ENCODE measurements at regions not wholly inside any gene's neighbourhood (a gene's known extent, or its start where the extent isn't known, plus 50 kb on each side); places are given as distances from the start of the nearest gene placed in this dataset.
"Not testable (repeated sequence)": the region's sequence is repeated elsewhere in the genome, so short reads cannot be mapped to it uniquely, and the experiment has no call there.

GRCh38 chr6:155883741-155884140, 428.1 kb upstream of the NOX3 start:
- no peak for DNase-seq

GRCh38 chr6:155883334-155883731, 427.7 kb upstream of the NOX3 start:
- DNase-seq, result no peak

DNA sequence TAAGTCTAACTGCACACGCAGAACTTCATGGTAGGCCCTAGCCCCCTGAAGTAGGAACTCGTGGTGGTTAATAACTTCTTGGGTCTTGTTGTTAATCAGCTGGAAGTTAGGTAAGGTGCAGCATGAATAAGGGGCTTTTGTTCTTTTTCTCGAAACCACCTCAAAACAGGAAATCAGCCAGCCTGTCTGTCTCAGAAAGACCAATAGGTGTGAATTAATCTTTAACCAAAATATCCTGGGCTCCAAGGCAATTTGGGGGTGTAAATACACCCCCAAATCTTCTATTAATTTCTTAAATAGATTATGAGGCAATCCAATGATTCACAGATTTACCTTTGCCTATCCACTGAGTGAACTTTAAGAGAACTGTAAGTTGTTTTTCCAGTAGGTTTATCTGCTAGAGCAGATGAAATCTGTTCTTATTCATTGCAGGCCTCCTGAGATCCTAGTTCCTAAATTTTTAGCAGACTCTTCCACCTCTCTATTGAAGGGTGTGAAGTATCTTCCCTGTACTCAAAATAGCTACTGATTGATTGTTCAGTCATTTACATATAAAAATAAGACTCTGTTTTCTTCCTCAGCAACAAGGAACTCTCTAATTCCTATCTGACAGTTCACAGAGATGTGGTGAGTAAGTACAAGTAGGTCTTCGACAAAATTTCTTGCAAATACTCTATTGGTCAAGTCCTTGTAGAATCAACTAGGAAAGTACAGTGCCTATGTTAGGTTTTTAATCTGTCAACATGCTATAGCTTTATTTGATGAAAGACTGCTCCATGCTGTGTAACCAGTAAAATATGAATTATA, 427.1 kb upstream of the NOX3 start:
- no peak for DNase-seq

GRCh38 chr6:155881826-155882526, 426.3 kb upstream of the NOX3 start:
- no peak for DNase-seq

- no peak for DNase-seq
Measured at GRCh38 chr6:155880900-155881299, 425.3 kb upstream of the NOX3 start.

GRCh38 chr6:155872961-155873360, 417.3 kb upstream of the NOX3 start:
- no peak for DNase-seq

DNA sequence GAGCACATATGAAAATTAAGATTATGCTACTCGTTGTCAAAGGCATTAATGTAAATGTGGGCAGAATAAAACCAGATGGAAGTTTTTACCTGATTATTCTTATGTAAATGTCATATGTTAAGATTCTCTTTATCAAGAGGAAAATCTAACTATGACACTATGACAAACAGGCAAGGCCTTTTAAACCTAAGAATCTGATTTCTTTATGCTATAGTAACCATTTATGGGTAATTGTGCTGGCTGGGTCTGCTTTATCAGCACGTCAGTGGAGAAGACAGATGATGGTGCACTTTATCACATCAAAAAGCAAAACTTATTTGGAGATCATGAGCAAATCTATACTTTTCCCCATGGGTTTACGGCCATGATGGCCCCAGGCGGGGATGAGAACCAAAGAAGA, 412.0 kb upstream of the NOX3 start:
- DNase-seq, result no peak

DNA sequence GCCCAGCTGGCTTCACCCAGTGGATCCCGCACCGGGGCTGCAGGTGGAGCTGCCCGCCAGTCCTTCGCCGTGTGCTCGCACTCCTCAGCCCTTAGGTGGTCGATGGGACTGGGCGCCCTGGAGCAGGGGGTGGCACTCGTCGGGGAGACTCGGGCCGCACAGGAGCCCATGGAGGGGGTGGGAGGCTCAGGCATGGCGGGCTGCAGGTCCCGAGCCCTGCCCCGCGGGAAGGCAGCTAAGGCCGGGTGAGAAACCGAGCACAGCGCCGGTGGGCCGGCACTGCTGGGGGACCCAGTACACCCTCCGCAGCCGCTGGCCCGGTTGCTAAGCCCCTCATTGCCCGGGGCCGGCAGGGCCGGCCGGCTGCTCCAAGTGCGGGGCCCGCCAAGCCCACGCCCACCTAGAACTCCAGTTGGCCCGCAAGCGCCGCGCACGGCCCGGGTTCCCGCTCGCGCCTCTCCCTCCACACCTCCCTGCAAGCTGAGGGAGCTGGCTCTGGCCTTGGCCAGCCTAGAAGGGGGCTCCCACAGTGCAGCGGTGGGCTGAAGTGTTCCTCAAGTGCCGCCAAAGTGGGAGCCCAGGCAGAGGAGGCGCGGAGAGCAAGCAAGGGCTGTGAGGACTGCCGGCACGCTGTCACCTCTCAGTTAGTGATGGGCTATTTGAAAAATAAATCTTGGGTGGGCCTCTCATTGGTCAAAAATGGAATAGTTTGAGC, 411.2 kb upstream of the NOX3 start:
- not testable (repeated sequence) for DNase-seq

GRCh38 chr6:155861821-155862220, 406.2 kb upstream of the NOX3 start:
- no peak for DNase-seq

- DNase-seq, result not testable (repeated sequence)
Measured at GRCh38 chr6:155858906-155859305, 403.3 kb upstream of the NOX3 start.

DNA sequence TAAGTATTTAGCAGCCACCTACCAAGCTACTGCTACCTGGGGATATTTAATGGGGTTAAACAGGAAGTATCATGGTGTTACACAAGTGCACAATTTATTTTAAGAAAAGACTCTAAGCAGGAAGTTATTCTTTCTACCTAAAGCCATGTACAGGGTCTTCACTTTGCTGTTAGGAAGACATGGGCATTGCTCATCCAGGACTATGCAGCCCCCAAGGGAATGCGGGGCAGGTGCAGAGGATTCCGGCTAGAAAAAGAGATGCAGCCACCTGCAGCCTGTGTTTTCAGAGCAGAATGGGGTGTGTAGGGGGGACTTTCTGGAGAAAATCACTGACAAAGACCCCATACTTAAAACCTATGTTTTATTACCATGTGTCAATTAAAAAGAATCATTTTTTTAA, 399.1 kb upstream of the NOX3 start:
- DNase-seq, result no peak

GRCh38 chr6:155853011-155853410, 397.4 kb upstream of the NOX3 start:
- DNase-seq, result no peak

GRCh38 chr6:155850408-155850841, 394.8 kb upstream of the NOX3 start:
- DNase-seq, result no peak

DNA sequence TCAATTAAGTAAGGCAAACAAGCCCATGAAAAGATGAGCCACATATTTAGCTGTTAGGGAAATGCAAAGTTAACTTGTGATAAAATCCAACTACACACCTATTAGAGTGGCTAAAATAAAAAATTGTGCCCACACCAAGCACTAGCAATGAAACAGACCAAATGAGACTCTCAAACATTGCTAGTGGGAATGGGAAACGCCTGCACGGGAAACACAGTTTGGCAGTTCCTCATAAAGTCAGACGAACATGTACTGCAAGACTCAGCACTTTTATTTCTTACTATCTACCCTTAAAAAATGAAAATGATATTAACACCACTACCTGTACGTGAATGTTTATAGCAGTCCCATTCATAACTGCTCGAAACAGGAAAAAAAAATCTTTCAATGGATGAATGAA, 392.1 kb upstream of the NOX3 start:
- DNase-seq, result no peak

GRCh38 chr6:155837474-155837873, 381.8 kb upstream of the NOX3 start:
- DNase-seq, result no peak

DNA sequence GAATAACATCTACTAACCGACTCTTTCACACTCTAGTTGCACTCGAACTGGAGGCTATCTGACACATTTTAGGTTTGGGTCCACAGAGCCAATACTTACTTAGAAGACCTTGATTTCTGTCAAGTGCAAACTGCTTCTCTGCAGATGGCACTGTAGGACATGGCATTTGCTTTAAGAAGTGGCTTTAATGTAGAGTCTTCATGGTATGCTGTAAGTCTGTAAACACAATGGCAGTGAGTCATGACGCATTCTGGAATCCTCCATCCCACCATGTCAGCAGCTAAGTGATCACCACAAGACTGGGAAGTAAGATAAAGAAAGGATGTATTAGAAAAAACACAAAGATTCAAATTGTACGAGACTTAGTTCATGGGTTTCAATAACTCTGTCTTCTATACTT, 377.0 kb upstream of the NOX3 start:
- DNase-seq, result no peak

DNA sequence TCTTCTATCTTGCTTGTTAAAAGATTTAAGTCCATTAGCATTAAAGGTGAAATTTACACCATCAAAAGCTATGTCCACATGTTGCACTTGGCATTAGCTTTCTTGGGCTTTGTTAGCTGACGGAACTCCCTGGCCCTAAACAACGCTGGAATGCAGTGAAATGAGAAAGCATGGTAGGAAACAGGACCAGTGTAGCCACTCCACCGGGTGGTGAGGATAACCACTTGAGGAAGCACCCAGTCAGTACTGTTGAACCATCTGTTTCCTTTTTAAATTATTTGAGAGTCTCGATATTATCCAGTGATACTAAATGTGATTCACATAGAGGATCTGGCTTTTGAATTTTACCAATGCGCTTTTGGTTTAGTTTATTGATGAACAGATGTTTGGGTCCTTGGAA, 374.9 kb upstream of the NOX3 start:
- no peak for DNase-seq

- no peak for DNase-seq
Measured at GRCh38 chr6:155829646-155830045, 374.0 kb upstream of the NOX3 start.

- no peak for DNase-seq
Measured at GRCh38 chr6:155828989-155829388, 373.4 kb upstream of the NOX3 start.

GRCh38 chr6:155818698-155819097, 363.1 kb upstream of the NOX3 start:
- DNase-seq, result no peak

GRCh38 chr6:155813548-155813947, 357.9 kb upstream of the NOX3 start:
- DNase-seq, result no peak

- no peak for DNase-seq
Measured at GRCh38 chr6:155807243-155807642, 351.6 kb upstream of the NOX3 start.

DNA sequence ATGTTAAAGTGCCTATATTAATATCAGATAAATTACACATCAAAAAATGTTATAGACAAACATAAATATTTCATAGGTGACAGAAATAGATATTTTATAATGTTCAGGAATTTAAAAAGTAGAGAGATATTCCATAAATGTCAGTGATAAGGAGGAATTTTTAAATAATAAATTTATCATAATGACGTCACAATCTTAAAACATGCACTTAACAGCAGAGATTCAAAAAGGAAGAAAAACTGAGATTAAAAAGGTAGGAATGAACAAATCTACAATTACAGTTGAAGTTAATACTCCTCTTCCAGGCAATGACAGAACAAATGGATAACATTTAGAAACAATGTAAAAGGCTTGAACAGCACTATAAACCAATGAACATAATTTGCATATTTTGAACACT, 345.4 kb upstream of the NOX3 start:
- no peak for DNase-seq

DNA sequence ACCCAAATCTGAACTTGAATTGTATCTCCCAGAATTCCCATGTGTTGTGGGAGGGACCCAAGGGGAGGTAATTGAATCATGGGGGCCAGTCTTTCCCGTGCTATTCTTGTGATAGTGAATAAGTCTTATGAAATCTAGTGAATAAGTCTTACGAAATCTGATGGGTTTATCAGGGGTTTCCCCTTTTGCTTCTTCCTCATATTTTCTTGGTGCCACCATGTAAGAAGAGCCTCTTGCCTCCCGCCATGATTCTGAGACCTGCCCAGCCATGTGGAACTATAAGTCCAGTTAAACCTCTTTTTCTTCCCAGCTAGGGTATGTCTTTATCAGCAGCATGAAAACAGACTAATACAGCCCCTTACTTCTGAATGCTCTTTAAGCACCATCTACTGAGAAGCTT, 343.2 kb upstream of the NOX3 start:
- not testable (repeated sequence) for DNase-seq
